ENCODE measurements at regions not wholly inside any gene's neighbourhood (a gene's known extent, or its start where the extent isn't known, plus 50 kb on each side); places are given as distances from the start of the nearest gene placed in this dataset.

GRCh38 chr4:13169731-13170525, 314.2 kb downstream of the RAB28 start:
- H3K4me3 ChIP-seq (ENCODE audit: low read length) = no peak overlapping the region
- no CpG with 5 or more reads among the region's 3 CpGs for WGBS (ENCODE audit: insufficient coverage, insufficient read length)

GRCh38 chr4:13168326-13168725, 315.8 kb downstream of the RAB28 start:
- H3K4me3 ChIP-seq (ENCODE audit: low read length) = no peak overlapping the region
- H3K4me1 ChIP-seq (ENCODE audit: control insufficient read depth, insufficient read depth, low read length) = no peaks in the 10 kb centered on the region
- no peak overlapping the region for H3K27ac ChIP-seq (ENCODE audit: low read length)
- 100% methylated on average over 1 of the region's 2 CpGs for WGBS (ENCODE audit: insufficient coverage, insufficient read length)
- no peaks in the 10 kb centered on the region for H3K36me3 ChIP-seq (ENCODE audit: control insufficient read depth, insufficient read depth, low read length)
- H3K27me3 ChIP-seq (ENCODE audit: control insufficient read depth, insufficient read depth, low read length) = no peaks in the 10 kb centered on the region
- H3K9me3 ChIP-seq (ENCODE audit: control insufficient read depth, insufficient read depth, low read length) = no peaks in the 10 kb centered on the region
- DNase-seq (ENCODE audit: low read depth, low spot score) = no peak

More at GRCh38 chr4:13169731-13170525, 314.2 kb downstream of the RAB28 start:
- DNase-seq (ENCODE audit: low read depth, low spot score) = no peak
- Histone ChIP-seq H3K36me3 (ENCODE audit: control insufficient read depth, insufficient read depth, low read length) (no peaks in the 10 kb centered on the region), H3K27ac (ENCODE audit: low read length) (no peak overlapping the region), H3K27me3 (ENCODE audit: control insufficient read depth, insufficient read depth, low read length) (no peaks in the 10 kb centered on the region), H3K9me3 (ENCODE audit: control insufficient read depth, insufficient read depth, low read length) (no peaks in the 10 kb centered on the region), H3K4me1 (ENCODE audit: control insufficient read depth, insufficient read depth, low read length) (no peaks in the 10 kb centered on the region)

DNA sequence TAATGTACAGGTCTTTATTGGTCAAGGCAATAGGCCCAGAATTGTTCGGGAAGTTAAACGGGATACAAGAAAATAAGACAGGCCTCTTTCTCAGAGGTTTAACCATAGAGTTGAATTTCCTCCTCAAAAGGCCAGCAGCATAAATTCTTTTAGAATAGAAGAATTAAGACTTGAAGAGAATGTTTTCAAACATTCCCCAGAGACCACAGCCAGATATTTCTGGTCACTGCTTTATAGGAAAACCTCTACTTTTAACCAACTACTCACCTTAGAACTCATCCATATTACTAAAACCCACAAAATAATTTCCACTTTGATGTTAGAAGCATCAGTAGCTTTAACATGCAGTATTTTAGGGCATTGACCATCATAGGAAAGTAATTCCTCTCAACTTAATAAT, 317.9 kb downstream of the RAB28 start:
- Histone ChIP-seq H3K36me3 (ENCODE audit: control insufficient read depth, insufficient read depth, low read length) (no peaks in the 10 kb centered on the region), H3K4me3 (ENCODE audit: low read length) (no peak overlapping the region), H3K27ac (ENCODE audit: low read length) (no peak overlapping the region), H3K9me3 (ENCODE audit: control insufficient read depth, insufficient read depth, low read length) (no peaks in the 10 kb centered on the region), H3K4me1 (ENCODE audit: control insufficient read depth, insufficient read depth, low read length) (peaks cover 2% of the 10 kb centered on the region; the same call in 1 of the 2 replicates), H3K27me3 (ENCODE audit: control insufficient read depth, insufficient read depth, low read length) (no peaks in the 10 kb centered on the region)
- DNase-seq (ENCODE audit: low read depth, low spot score) = no peak
- WGBS (ENCODE audit: insufficient coverage, insufficient read length) = no CpG with 5 or more reads among the region's 2 CpGs

- Histone ChIP-seq H3K9me3 (ENCODE audit: control insufficient read depth, insufficient read depth, low read length) (no peaks in the 10 kb centered on the region), H3K4me1 (ENCODE audit: control insufficient read depth, insufficient read depth, low read length) (peaks cover 2% of the 10 kb centered on the region; the same call in 1 of the 2 replicates), H3K36me3 (ENCODE audit: control insufficient read depth, insufficient read depth, low read length) (no peaks in the 10 kb centered on the region), H3K27ac (ENCODE audit: low read length) (no peak overlapping the region), H3K27me3 (ENCODE audit: control insufficient read depth, insufficient read depth, low read length) (no peaks in the 10 kb centered on the region), H3K4me3 (ENCODE audit: low read length) (no peak overlapping the region)
- no peak for DNase-seq (ENCODE audit: low read depth, low spot score)
- WGBS (ENCODE audit: insufficient coverage, insufficient read length) = no CpG with 5 or more reads among the region's 6 CpGs
These were observed 319.3 kb downstream of the RAB28 start for GRCh38 chr4:13164783-13165331.

DNA sequence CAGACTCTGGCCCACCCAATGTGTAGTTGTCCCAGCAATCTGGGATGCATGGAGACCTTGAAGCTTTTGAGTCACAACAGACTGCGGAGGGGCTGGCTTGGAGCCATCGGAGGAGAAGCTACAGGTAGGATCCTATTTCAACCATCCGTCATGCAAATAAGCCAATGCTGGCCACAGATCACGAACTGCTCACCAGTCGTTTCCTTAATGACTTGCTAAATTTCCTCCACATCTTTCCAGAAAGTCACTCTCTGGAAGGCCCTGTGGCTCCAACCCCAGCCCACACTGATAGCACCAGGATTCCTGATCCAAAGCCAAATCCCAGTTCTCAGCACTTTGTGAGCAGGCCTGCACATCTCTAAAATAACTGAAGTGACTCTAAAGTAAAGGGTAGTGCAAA, 321.3 kb downstream of the RAB28 start:
- peaks cover 2% of the 10 kb centered on the region; the same call in 1 of the 2 replicates for H3K4me1 ChIP-seq (ENCODE audit: control insufficient read depth, insufficient read depth, low read length)
- no peak for DNase-seq (ENCODE audit: low read depth, low spot score)
- H3K4me3 ChIP-seq (ENCODE audit: low read length) = no peak overlapping the region
- no peak overlapping the region for H3K27ac ChIP-seq (ENCODE audit: low read length)
- no CpG with 5 or more reads among the region's 5 CpGs for WGBS (ENCODE audit: insufficient coverage, insufficient read length)
- no peaks in the 10 kb centered on the region for H3K36me3 ChIP-seq (ENCODE audit: control insufficient read depth, insufficient read depth, low read length)
- no peaks in the 10 kb centered on the region for H3K27me3 ChIP-seq (ENCODE audit: control insufficient read depth, insufficient read depth, low read length)
- H3K9me3 ChIP-seq (ENCODE audit: control insufficient read depth, insufficient read depth, low read length) = no peaks in the 10 kb centered on the region

DNA sequence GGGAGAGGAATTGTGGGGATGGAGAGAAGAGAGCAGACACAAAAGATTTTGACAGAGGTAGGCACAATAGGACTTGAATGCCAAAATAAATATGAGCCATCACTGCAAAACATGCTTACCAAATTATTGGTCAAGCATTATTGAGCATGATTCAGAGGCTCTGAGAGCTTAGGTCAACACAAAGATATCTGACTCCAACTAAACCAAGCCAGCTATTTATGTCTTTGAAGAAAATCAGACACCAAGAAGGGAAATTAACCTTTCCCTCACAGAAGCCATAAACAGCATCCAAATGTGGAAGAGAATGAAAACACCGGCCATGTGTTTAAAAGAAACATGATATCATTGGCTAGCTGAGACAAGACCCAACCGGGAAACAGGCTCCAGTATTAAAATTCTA, 323.2 kb downstream of the RAB28 start:
- no peaks in the 10 kb centered on the region for H3K27me3 ChIP-seq (ENCODE audit: control insufficient read depth, insufficient read depth, low read length)
- peaks cover 2% of the 10 kb centered on the region; the same call in 1 of the 2 replicates for H3K4me1 ChIP-seq (ENCODE audit: control insufficient read depth, insufficient read depth, low read length)
- H3K9me3 ChIP-seq (ENCODE audit: control insufficient read depth, insufficient read depth, low read length) = no peaks in the 10 kb centered on the region
- H3K4me3 ChIP-seq (ENCODE audit: low read length) = no peak overlapping the region
- WGBS (ENCODE audit: insufficient coverage, insufficient read length) = no CpG with 5 or more reads among the region's 2 CpGs
- no peaks in the 10 kb centered on the region for H3K36me3 ChIP-seq (ENCODE audit: control insufficient read depth, insufficient read depth, low read length)
- H3K27ac ChIP-seq (ENCODE audit: low read length) = no peak overlapping the region
- DNase-seq (ENCODE audit: low read depth, low spot score) = no peak

DNA sequence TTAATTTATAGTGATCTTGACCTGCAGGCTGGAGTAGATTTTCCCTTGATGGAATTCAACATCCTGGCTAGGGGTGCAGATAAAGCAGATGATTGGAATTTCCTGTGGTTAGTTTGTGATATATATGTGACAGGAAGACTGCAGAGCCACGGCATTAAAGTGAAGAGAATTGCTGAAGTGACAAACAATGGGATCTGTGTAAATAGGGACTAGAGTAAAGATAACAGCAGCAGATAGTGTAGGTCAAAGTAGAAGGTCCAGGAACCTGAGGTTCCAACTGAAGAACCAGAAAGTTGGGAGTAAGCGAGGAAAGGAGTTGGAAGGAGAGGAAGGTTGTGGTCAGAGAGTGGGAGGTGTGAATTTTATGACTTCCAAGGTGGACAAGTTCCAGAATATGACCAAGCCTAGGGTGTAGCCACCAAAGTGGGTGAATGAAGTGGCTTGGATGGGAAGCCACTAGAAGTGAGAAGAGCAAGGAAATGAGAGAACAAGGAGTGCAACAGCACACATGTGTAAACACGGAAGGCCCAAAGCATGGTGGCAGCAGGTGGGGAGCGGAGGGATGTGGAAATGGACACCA, 325.0 kb downstream of the RAB28 start:
- H3K4me3 ChIP-seq (ENCODE audit: low read length) = no peak overlapping the region
- no CpG with 5 or more reads among the region's 4 CpGs for WGBS (ENCODE audit: insufficient coverage, insufficient read length)

GRCh38 chr4:13151194-13151593, 332.9 kb downstream of the RAB28 start:
- WGBS (ENCODE audit: insufficient coverage, insufficient read length) = no CpG with 5 or more reads among the region's 7 CpGs

More for the DNA sequence above, 325.0 kb downstream of the RAB28 start:
- no peaks in the 10 kb centered on the region for H3K9me3 ChIP-seq (ENCODE audit: control insufficient read depth, insufficient read depth, low read length)
- H3K4me1 ChIP-seq (ENCODE audit: control insufficient read depth, insufficient read depth, low read length) = peaks cover 2% of the 10 kb centered on the region; the same call in 1 of the 2 replicates
- H3K36me3 ChIP-seq (ENCODE audit: control insufficient read depth, insufficient read depth, low read length) = no peaks in the 10 kb centered on the region
- no peak overlapping the region for H3K27ac ChIP-seq (ENCODE audit: low read length)
- no peaks in the 10 kb centered on the region for H3K27me3 ChIP-seq (ENCODE audit: control insufficient read depth, insufficient read depth, low read length)
- DNase-seq (ENCODE audit: low read depth, low spot score) = no peak

GRCh38 chr4:13143222-13144070, 340.7 kb downstream of the RAB28 start:
- DNase-seq (ENCODE audit: low read depth, low spot score) = no peak
- Histone ChIP-seq H3K4me3 (ENCODE audit: low read length) (no peak overlapping the region), H3K36me3 (ENCODE audit: control insufficient read depth, insufficient read depth, low read length) (no peaks in the 10 kb centered on the region), H3K27ac (ENCODE audit: low read length) (no peak overlapping the region), H3K4me1 (ENCODE audit: control insufficient read depth, insufficient read depth, low read length) (no peaks in the 10 kb centered on the region), H3K27me3 (ENCODE audit: control insufficient read depth, insufficient read depth, low read length) (no peaks in the 10 kb centered on the region), H3K9me3 (ENCODE audit: control insufficient read depth, insufficient read depth, low read length) (no peaks in the 10 kb centered on the region)
- no CpG with 5 or more reads among the region's 19 CpGs for WGBS (ENCODE audit: insufficient coverage, insufficient read length)

More at GRCh38 chr4:13151194-13151593, 332.9 kb downstream of the RAB28 start:
- H3K9me3 ChIP-seq (ENCODE audit: control insufficient read depth, insufficient read depth, low read length) = no peaks in the 10 kb centered on the region
- no peak for DNase-seq (ENCODE audit: low read depth, low spot score)
- H3K4me3 ChIP-seq (ENCODE audit: low read length) = no peak overlapping the region
- no peaks in the 10 kb centered on the region for H3K36me3 ChIP-seq (ENCODE audit: control insufficient read depth, insufficient read depth, low read length)
- H3K4me1 ChIP-seq (ENCODE audit: control insufficient read depth, insufficient read depth, low read length) = no peaks in the 10 kb centered on the region
- H3K27me3 ChIP-seq (ENCODE audit: control insufficient read depth, insufficient read depth, low read length) = no peaks in the 10 kb centered on the region
- no peak overlapping the region for H3K27ac ChIP-seq (ENCODE audit: low read length)

- Histone ChIP-seq H3K4me3 (ENCODE audit: low read length) (no peak overlapping the region), H3K4me1 (ENCODE audit: control insufficient read depth, insufficient read depth, low read length) (no peaks in the 10 kb centered on the region), H3K36me3 (ENCODE audit: control insufficient read depth, insufficient read depth, low read length) (no peaks in the 10 kb centered on the region), H3K9me3 (ENCODE audit: control insufficient read depth, insufficient read depth, low read length) (no peaks in the 10 kb centered on the region), H3K27me3 (ENCODE audit: control insufficient read depth, insufficient read depth, low read length) (no peaks in the 10 kb centered on the region), H3K27ac (ENCODE audit: low read length) (no peak overlapping the region)
- no peak for DNase-seq (ENCODE audit: low read depth, low spot score)
- WGBS (ENCODE audit: insufficient coverage, insufficient read length) = no CpG with 5 or more reads among the region's 4 CpGs
These were observed 341.4 kb downstream of the RAB28 start for GRCh38 chr4:13142726-13143125.
